Smooth muscle cell (in vitro differentiated cells): ENCODE measurements at regions not wholly inside any gene's neighbourhood (a gene's known extent, or its start where the extent isn't known, plus 50 kb on each side); places are given as distances from the start of the nearest gene placed in this dataset.

Source experiments
- DNase-seq: peaks from one replicate; lab custom pipeline; 2025; ENCODE audit not compliant: unreplicated experiment; lab: John Stamatoyannopoulos, UW
- H2AFZ ChIP-seq: fragments of 200-600 bp; sonication (generic); 2 replicates; pipeline ENCODE4 v1.6.0; 2016; ENCODE audit warnings: antibody characterized with exemption, low read depth, mild to moderate bottlenecking
- H3F3A ChIP-seq: fragments of 200-600 bp; sonication (generic); 2 replicates; pipeline ENCODE4 v1.6.0; 2017; ENCODE audit warnings: antibody characterized with exemption, low read depth
- H3K27ac ChIP-seq: fragments of 200-600 bp; sonication (generic); 2 replicates; pipeline ENCODE4 v1.5.1; 2016; ENCODE audit warnings: low read depth, mild to moderate bottlenecking
- H3K27me3 ChIP-seq: fragments of 200-600 bp; sonication (generic); 2 replicates; pipeline ENCODE4 v1.6.1; 2016; ENCODE audit warnings: low read depth, mild to moderate bottlenecking
- H3K36me3 ChIP-seq: fragments of 200-600 bp; sonication (generic); 2 replicates; pipeline ENCODE4 v1.5.1; 2016; ENCODE audit warnings: low read depth
- H3K4me1 ChIP-seq: fragments of 200-600 bp; sonication (generic); 2 replicates; pipeline ENCODE4 v1.5.1; 2016; ENCODE audit warnings: low read depth
- H3K4me2 ChIP-seq: fragments of 200-600 bp; sonication (generic); 2 replicates; pipeline ENCODE4 v1.6.0; 2016; ENCODE audit warnings: mild to moderate bottlenecking
- H3K4me3 ChIP-seq: fragments of 200-600 bp; sonication (generic); 2 replicates; pipeline ENCODE4 v1.5.1; 2016; ENCODE audit warnings: mild to moderate bottlenecking
- H3K79me2 ChIP-seq: fragments of 200-600 bp; sonication (generic); 2 replicates; pipeline ENCODE4 v1.6.0; 2016; ENCODE audit warnings: low read depth, mild to moderate bottlenecking
- H3K9ac ChIP-seq: fragments of 200-600 bp; sonication (generic); 2 replicates; pipeline ENCODE4 v1.6.0; 2016; ENCODE audit warnings: low read depth
- H3K9me3 ChIP-seq: fragments of 200-600 bp; sonication (generic); replicated peaks from 2 replicates; pipeline ENCODE4 v1.5.1; 2016; ENCODE audit warnings: low read depth
- H4K20me1 ChIP-seq: fragments of 200-600 bp; sonication (generic); 2 replicates; pipeline ENCODE4 v1.6.0; 2016; ENCODE audit warnings: low read depth
- WGBS: methylation state at CpG from one replicate; pipeline ENCODE4 v1.1.7; 2016; ENCODE audit warnings: low lambda C conversion rate; 5-methylcytosine and 5-hydroxymethylcytosine counted together
- TF ChIP-seq, protein P1 (sequence below): fragments of 200-600 bp; sonication (generic); IDR thresholded peaks from 2 replicates; pipeline ENCODE4 v1.5.1; 2017; ENCODE audit warnings: borderline replicate concordance, mild to moderate bottlenecking, antibody characterized with exemption; ENCODE audit not compliant: insufficient read depth, poor library complexity, severe bottlenecking

DNA sequence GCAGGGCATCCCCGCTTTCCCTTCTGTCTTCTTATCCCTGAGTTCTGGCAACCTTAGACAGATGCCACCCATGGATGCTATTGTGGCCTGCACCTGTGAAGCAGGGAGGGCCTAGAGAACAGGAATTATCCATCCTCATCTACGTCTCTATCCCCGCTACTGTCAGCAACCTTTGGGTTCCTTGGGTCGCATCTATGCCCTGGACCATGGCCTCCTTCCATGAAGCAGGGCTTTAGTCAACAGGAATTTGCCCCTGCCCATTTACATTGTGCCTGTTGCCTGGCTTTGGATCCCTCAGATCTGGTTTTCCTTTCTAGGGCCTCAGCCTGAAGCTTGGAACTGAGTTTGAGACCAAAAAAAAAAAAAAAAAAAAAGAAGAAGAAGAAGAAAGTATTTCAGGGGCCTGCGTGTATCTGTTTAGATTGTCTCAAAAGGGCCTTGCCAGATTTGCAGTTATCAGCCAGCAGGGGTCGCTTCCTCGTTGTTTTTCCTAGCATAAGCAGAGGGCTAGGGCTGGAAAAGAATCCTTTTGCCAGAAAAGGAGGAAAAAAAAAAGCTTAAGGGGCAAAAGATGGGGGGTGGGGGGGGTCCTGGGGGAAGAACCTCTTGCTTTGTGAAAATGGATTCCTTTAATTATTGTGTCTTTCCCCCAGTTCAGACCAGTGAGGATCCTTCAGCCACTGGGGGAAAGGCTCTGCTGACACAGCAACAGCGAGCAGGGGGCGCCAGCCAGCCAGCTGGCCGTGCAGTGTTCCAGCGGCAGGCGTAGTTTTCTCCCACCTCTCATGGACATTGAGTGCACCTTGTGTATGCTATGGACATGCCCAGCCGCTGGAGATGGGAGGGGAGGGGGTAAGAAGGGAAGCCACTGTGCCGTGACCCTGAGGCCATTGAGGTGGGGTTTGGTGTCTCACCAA is 65.7 kb upstream of the ALDH1L1 start:
- TF ChIP-seq, protein P1, sequence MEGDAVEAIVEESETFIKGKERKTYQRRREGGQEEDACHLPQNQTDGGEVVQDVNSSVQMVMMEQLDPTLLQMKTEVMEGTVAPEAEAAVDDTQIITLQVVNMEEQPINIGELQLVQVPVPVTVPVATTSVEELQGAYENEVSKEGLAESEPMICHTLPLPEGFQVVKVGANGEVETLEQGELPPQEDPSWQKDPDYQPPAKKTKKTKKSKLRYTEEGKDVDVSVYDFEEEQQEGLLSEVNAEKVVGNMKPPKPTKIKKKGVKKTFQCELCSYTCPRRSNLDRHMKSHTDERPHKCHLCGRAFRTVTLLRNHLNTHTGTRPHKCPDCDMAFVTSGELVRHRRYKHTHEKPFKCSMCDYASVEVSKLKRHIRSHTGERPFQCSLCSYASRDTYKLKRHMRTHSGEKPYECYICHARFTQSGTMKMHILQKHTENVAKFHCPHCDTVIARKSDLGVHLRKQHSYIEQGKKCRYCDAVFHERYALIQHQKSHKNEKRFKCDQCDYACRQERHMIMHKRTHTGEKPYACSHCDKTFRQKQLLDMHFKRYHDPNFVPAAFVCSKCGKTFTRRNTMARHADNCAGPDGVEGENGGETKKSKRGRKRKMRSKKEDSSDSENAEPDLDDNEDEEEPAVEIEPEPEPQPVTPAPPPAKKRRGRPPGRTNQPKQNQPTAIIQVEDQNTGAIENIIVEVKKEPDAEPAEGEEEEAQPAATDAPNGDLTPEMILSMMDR, result peak; percentile 55
- H3K79me2 ChIP-seq, result no peaks in the 10 kb centered on the region
- no peak overlapping the region for H3K4me3 ChIP-seq
- no peaks in the 10 kb centered on the region for H3K36me3 ChIP-seq
- no peaks in the 10 kb centered on the region for H4K20me1 ChIP-seq
- H2AFZ ChIP-seq, result no peak overlapping the region
- no peak for DNase-seq
- no peak overlapping the region for H3K9ac ChIP-seq
- no peaks in the 10 kb centered on the region for H3K4me1 ChIP-seq
- no peaks in the 10 kb centered on the region for H3F3A ChIP-seq
- H3K27ac ChIP-seq, result no peak overlapping the region
- no peaks in the 10 kb centered on the region for H3K27me3 ChIP-seq
- H3K4me2 ChIP-seq, result no peak overlapping the region
- 62% methylated on average over 14 of the region's 14 CpGs for WGBS
- H3K9me3 ChIP-seq, result no peaks in the 10 kb centered on the region
